ENCODE measurements at regions not wholly inside any gene's neighbourhood (a gene's known extent, or its start where the extent isn't known, plus 50 kb on each side); places are given as distances from the start of the nearest gene placed in this dataset.

GRCh38 chr1:221170171-221170570 lies 290.9 kb downstream of the HLX start:
- intact Hi-C loops (cut with micrococcal nuclease) = no loop called here
- H3K4me2 ChIP-seq (ENCODE audit: low read length) = no peak overlapping the region
- H3K9me3 ChIP-seq (ENCODE audit: low read length) = no peaks in the 10 kb centered on the region; the same call in 1 of the 2 replicates
- no peak overlapping the region for H2AFZ ChIP-seq (ENCODE audit: low read length)
- H3K36me3 ChIP-seq (ENCODE audit: low read depth, low read length) = no peaks in the 10 kb centered on the region
- TF ChIP-seq EZH2 (IDR thresholded peaks at IDR 0.05; ENCODE audit: low read length, unreplicated experiment) (no peak), EZH2phosphoT487 (IDR thresholded peaks at IDR 0.05; ENCODE audit: borderline replicate concordance, low read length) (no peak), CTCF (conservative IDR thresholded peaks at IDR 0.05; ENCODE audit: low read depth, low read length) (no peak)
- H4K20me1 ChIP-seq (ENCODE audit: low read length) = no peaks in the 10 kb centered on the region
- ChIA-PET POLR2A (ENCODE audit: unreplicated experiment) (no interaction called here), CTCF (no interaction called here)
- H3K27ac ChIP-seq (ENCODE audit: low read length) = no peak overlapping the region
- no peaks in the 10 kb centered on the region for H3K9me2 ChIP-seq (replicated peaks; ENCODE audit: low read length)
- H3K79me2 ChIP-seq (ENCODE audit: low read length) = no peaks in the 10 kb centered on the region
- no peaks in the 10 kb centered on the region for H3K4me1 ChIP-seq (ENCODE audit: insufficient read depth, low read length)
- H3F3A ChIP-seq (ENCODE audit: low read length, unreplicated experiment) = no peaks in the 10 kb centered on the region
- H3K4me3 ChIP-seq (ENCODE audit: low read length) = no peak overlapping the region
- DNase-seq (no peak), ATAC-seq (no peak)
- H3K27me3 ChIP-seq (ENCODE audit: low read length) = no peaks in the 10 kb centered on the region
- BruUV-seq (replicated peaks) = no TSS peak
- no peak overlapping the region for H3K9ac ChIP-seq (ENCODE audit: low read length)

- Histone ChIP-seq H3K4me2 (ENCODE audit: low read length) (no peak overlapping the region), H3K4me3 (ENCODE audit: low read length) (no peak overlapping the region), H3F3A (ENCODE audit: low read length, unreplicated experiment) (no peaks in the 10 kb centered on the region), H3K27ac (ENCODE audit: low read length) (no peak overlapping the region), H4K20me1 (ENCODE audit: low read length) (no peaks in the 10 kb centered on the region), H3K79me2 (ENCODE audit: low read length) (no peaks in the 10 kb centered on the region), H3K9ac (ENCODE audit: low read length) (no peak overlapping the region), H3K9me2 (replicated peaks; ENCODE audit: low read length) (no peaks in the 10 kb centered on the region), H2AFZ (ENCODE audit: low read length) (no peak overlapping the region), H3K36me3 (ENCODE audit: low read depth, low read length) (no peaks in the 10 kb centered on the region), H3K27me3 (ENCODE audit: low read length) (no peaks in the 10 kb centered on the region), H3K4me1 (ENCODE audit: insufficient read depth, low read length) (no peaks in the 10 kb centered on the region), H3K9me3 (ENCODE audit: low read length) (no peaks in the 10 kb centered on the region; the same call in 1 of the 2 replicates)
- no peak for DNase-seq
- CTCF ChIA-PET = no interaction called here
- no TSS peak for BruUV-seq (replicated peaks)
- POLR2A ChIA-PET (ENCODE audit: unreplicated experiment) = no interaction called here
- ATAC-seq = no peak
- TF ChIP-seq CTCF (conservative IDR thresholded peaks at IDR 0.05; ENCODE audit: low read depth, low read length) (no peak), EZH2phosphoT487 (IDR thresholded peaks at IDR 0.05; ENCODE audit: borderline replicate concordance, low read length) (no peak), EZH2 (IDR thresholded peaks at IDR 0.05; ENCODE audit: low read length, unreplicated experiment) (no peak)
- intact Hi-C loops (cut with micrococcal nuclease) = no loop called here
Measured at GRCh38 chr1:221171768-221172167, 292.5 kb downstream of the HLX start.

- Histone ChIP-seq H2AFZ (ENCODE audit: low read length) (no peak overlapping the region), H4K20me1 (ENCODE audit: low read length) (no peaks in the 10 kb centered on the region), H3K4me2 (ENCODE audit: low read length) (no peak overlapping the region), H3K9ac (ENCODE audit: low read length) (no peak overlapping the region), H3K36me3 (ENCODE audit: low read depth, low read length) (no peaks in the 10 kb centered on the region), H3K79me2 (ENCODE audit: low read length) (no peaks in the 10 kb centered on the region), H3K27me3 (ENCODE audit: low read length) (no peaks in the 10 kb centered on the region), H3K9me2 (replicated peaks; ENCODE audit: low read length) (no peaks in the 10 kb centered on the region), H3F3A (ENCODE audit: low read length, unreplicated experiment) (no peaks in the 10 kb centered on the region), H3K9me3 (ENCODE audit: low read length) (no peaks in the 10 kb centered on the region; the same call in 1 of the 2 replicates), H3K27ac (ENCODE audit: low read length) (no peak overlapping the region), H3K4me3 (ENCODE audit: low read length) (no peak overlapping the region), H3K4me1 (ENCODE audit: insufficient read depth, low read length) (no peaks in the 10 kb centered on the region)
- intact Hi-C loops (cut with micrococcal nuclease) = no loop called here
- no peak for TF ChIP-seq EZH2phosphoT487 (IDR thresholded peaks at IDR 0.05; ENCODE audit: borderline replicate concordance, low read length)
- TF ChIP-seq EZH2 (IDR thresholded peaks at IDR 0.05; ENCODE audit: low read length, unreplicated experiment) = no peak
- no peak for TF ChIP-seq CTCF (conservative IDR thresholded peaks at IDR 0.05; ENCODE audit: low read depth, low read length)
- ATAC-seq = no peak
- DNase-seq = no peak
- no TSS peak for BruUV-seq (replicated peaks)
- CTCF ChIA-PET = no interaction called here
- POLR2A ChIA-PET (ENCODE audit: unreplicated experiment) = no interaction called here
Measured at GRCh38 chr1:221172841-221173240, 293.6 kb downstream of the HLX start.

Measured in PC-3 (cell line).